SW 1271 (cell line): ENCODE measurements at regions not wholly inside any gene's neighbourhood (a gene's known extent, or its start where the extent isn't known, plus 50 kb on each side); places are given as distances from the start of the nearest gene placed in this dataset.
"Not testable (repeated sequence)": the region's sequence is repeated elsewhere in the genome, so short reads cannot be mapped to it uniquely, and the experiment has no call there.

Experiments
- DNase-seq, 2 experiments: peaks; one replicate each; lab custom pipeline; 2025; lab: John Stamatoyannopoulos, UW

DNA sequence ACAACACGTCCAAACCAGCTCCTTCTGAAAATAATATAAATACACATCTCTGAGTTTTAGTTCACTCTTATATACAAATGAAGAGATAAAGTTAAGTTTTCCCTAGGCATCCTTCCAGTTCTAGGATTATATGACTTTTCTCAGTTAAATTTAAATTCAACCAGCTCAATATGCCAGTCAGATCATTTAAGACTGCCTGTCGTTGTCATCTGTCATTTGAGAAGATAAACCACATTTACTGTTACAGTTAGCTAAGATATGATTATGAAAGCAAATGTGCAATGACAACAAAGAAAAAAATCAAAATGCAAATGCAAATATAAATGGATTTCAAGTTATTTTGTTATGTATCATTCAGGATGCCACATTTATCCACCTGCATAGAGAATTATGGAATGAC, 671.7 kb upstream of the GOT2 start:
- no peak for DNase-seq

DNA sequence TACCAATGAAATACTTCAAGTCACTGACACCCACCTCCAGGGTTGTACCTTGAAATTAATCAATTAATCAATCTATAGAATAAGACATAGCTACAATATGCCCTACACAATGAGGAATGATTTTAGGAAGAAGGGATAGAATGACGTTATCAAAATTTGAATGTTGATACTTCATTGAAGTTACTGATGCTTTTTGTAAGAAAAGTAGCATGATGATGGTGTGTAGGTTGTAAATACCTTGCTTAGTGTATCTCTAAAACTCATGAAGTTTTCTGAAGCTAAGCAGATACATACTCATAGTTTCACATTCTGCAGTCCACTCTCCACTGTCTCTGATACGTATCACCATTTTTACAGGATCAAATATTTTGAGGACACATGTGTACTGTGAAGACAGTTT, 670.4 kb upstream of the GOT2 start:
- DNase-seq: no peak

DNA sequence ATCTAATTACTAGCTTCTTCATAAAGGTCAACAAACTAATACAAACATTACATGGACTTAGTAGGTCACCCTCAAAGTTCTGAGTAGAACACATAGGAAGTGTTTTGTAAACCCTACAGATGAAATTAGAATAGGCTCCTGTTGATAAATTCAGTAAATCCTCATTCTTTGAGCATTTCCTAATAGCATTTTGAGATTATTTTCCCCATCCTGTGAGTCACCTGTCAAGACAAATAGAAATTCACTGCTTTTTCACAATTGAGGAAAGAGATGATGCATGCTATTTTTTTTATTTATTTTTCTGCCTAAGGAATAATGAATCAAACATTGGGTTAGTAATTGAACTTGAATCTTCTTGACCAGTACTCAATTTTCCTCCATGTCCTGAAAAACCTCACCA, 666.7 kb upstream of the GOT2 start:
- DNase-seq: no peak

DNA sequence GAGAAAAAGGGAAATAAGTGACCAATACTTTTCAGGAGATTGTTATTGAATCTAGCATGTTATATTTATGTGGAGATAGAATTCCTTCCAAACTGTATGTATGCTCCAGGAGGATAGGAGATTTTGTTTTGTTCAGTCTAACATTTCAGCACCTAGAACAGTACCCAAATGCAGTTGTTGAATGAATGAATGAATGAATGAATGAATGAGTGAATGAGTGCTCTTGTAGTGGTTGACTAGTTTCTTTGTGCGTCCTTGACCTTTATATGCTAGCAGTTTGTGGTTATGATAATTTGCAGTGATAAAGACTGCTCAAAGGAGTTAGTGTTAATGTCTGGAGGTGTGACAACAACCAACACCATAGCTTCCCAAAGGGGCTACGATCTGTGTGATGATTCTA, 663.5 kb upstream of the GOT2 start:
- no peak for DNase-seq

DNA sequence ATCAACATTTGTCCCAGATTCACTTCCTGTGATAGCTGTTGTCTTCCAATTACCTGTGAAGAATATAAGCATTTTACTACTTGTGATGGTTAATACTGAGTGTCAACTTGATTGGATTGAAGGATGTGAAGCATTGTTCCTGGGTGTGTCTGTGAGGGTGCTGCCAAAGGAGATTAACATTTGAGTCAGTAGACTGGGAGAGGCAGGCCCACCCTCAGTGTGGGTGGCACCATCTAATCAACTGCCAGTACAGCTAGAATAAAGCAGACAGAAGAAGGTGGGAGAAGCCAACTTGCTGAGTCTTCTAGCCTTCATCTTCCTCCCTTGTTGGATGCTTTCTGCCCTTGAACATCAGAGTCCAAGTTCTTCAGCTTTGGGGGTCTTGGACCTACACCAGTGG, 660.4 kb upstream of the GOT2 start:
- DNase-seq: no peak

DNA sequence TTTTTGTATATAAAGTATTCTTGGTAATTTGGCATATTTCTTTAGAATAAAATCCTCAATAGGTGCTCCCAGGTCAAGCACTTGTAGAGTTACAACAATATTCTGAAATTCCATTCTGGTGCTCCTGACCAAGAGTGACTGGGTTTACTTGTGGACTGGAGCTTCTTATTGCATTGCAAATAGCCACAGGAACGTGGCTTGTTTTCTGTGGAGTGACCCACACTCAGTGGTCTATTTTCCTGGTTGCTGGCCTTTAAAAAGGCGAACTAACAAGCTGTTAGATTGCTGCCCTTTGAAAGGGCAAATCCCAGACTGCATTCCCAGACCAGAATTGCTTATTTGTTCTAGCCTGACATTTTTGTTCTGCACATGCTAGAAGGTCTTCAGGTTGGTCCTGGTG, 658.8 kb upstream of the GOT2 start:
- DNase-seq: no peak

DNA sequence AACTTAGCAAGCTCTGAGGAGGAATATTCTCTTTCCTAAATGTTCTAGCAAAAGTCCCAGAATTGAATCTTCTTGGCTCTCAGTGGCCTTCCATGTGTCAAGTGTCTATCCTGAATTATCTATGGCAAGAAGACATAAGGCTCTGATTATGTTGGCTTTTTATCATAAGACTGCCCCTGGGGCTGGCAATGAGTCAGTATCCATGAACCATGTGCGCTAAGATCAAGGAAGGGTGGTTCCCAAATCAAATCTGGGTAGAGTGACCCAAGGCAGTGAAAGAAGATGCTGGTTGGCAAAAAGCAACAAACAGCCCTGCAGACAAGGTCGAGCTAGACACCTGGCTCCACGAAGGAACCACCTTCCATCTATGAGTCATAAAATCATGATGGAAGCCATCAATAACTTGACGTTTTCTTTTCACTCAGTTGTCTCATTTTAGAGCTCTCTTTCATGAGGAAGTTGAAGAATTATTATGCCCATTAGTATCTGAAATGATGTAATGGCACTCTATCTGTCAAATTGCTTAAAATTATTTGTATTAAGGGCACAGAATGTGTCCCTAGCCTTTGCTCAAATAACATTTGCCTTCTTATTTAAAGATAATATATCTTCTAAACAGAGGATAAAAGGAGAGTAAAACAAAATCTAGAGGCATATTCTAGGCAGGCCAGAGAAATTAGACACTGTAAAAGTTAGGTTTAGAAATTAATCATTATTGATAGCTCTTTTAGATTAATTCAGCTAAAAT, 657.7 kb upstream of the GOT2 start:
- no peak for DNase-seq

DNA sequence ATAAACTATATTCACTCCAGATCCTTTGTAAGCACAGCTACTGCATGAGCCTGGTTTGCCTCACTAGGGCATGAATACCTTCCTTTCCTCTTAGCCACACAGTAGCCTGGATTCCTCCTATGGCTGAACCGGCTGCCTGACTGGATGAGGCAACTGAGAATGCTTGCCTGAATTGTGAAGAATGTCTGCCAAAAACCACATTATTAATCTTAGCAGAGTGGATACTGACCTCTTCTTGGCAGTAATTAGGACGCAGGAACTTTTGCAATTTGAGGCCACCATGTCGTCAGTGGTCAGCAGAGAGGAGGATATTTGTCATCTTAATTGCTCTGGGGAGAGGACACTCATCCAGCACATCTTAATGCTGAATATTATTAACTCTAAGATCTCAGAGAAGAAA, 651.8 kb upstream of the GOT2 start:
- DNase-seq: no peak

DNA sequence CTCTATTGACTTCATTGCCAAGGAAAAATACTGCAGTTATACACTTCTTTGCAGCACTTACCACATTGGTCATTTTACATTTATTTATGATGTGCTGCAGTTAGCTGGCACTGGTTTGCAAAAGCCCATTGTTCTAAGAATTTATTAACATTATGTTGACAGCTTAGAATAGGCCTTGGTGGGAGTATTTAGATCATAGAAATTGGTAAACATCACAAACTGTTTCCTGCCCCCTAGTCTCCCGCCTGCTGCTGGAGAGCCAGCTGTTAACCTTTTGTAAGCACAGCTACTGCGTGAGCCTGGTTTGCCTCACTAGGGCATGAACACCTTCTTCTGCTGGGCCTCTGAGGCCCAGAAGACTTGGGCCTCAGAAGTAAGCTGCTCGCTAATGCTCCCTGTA, 651.4 kb upstream of the GOT2 start:
- DNase-seq: no peak

DNA sequence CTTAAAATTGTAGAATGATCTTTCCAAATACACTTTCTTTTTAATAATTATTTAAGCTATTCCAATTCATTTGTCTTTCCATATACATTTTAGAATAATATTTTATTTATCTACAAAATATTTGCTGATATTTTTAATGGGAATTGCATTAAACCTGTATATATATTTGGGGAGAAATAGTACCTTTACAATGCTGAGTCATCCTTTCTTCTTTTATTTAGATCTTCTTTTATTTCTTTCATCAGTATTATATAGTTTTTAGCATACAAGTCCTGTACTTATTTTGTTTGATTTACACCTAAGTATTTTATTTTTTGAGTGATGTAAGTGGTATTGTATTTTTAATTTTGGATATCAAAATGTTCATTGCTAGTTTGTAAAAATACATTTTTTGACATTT, 639.5 kb upstream of the GOT2 start:
- no peak for DNase-seq

DNA sequence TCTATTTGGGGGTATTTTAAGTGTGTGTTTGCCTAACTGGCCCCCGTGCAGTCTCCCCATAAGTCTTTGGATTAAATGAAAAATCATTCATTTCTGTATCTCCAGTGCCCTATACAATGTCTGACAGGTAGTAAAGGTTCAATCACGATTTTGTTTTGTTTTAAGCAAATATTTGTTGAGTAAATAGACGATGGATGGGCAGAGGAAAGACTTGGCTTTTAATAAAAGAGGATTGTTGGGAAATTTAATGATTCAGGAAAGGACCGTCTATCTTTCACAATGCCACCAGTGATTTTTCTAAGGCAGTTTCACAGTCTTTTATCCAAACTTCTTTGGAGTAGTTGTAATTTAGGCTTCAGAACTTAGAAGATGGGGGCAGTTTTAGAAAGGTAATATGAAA, 636.6 kb upstream of the GOT2 start:
- DNase-seq: no peak

DNA sequence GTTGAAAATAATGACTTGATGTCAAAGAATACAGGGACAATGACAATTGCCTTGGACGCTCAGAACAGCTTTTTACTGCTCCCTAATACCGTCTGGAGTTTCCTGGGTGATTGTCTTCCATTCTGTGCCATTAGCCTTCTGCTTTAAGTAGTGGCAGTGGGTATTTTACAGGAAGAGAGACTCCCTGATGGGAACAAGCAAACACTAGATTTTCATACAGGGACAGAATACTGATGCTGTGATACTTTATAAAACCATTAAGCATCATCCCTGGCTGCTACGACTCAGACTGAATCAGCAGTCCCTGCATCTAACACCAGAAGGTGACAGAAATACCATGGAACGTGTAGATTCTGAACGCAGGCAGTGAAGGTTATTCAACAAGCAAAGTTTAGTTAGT, 635.4 kb upstream of the GOT2 start:
- no peak for DNase-seq

DNA sequence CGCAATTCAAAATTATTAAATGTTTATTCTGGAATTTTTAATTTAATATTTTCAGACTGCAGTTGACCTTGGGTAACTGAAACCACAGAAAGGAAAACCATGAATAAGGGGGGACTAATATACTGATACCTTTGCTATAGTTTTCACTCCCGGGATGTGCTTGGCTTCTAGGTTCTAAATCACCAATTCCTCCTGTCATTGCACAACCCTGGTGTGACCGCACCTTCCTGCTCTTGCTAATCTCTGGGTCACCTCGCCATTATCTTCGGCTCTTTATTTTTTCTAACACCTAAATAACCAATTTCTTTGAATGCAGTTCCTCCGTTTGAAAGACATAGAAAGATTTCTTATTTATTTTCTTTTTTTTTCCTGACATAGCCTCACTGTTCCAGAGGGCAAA, 634.5 kb upstream of the GOT2 start:
- DNase-seq: no peak

DNA sequence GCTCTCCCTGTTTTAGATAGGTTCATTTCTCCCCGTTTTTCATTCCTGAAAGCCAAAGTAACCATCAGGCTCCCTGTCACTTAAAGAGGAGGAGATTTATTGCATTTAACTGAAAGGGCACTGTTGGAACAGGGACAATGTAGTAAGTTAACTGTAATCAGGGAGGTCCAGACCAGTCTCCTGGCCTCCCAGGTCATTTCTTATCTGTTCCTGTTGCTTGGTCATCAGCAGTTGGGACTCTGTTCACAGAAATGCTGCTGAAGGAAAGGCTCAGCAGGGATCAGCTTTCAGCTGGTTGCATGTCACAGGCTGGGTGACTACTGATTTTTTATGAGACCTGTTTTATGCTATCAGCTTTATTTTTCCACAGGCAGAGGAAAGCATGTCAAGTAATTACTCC, 622.6 kb upstream of the GOT2 start:
- DNase-seq: no peak

DNA sequence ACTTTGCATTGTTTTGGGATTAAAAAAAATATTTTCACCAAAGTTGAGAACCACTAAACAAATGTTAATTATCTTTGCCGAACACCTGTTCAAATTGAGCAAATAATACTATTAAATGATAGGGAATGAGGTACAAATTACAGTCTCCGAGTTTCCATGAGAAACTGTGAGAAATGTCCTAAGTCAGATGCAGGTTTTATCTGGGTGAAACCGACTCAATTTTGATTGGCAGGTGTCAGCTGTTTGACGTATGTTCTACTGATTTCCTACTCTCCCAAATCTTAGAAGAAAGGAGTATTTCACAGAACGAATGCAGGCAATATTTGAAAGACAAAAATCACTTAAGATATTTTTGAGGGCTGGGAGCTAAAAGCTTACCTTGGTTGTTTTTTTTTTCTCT, 622.0 kb upstream of the GOT2 start:
- no peak for DNase-seq

DNA sequence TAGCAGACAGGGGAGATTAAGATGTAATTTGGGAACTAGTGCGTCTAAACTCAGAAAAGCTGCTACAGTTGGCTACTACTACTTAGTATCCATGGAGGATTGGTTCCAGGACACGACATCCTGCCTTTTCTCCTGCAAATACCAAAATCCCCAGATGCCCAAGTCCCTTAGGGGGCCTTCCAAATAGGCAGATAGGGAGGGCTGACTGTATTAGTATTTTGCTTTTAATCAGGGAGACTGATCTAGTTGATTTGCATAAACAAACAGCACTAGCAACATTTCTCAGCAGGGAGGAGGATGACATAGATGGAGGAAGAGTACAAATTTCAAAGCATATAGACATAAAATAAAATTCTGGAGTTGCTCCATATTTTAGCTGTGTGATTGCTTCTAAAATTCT, 621.6 kb upstream of the GOT2 start:
- DNase-seq: no peak

DNA sequence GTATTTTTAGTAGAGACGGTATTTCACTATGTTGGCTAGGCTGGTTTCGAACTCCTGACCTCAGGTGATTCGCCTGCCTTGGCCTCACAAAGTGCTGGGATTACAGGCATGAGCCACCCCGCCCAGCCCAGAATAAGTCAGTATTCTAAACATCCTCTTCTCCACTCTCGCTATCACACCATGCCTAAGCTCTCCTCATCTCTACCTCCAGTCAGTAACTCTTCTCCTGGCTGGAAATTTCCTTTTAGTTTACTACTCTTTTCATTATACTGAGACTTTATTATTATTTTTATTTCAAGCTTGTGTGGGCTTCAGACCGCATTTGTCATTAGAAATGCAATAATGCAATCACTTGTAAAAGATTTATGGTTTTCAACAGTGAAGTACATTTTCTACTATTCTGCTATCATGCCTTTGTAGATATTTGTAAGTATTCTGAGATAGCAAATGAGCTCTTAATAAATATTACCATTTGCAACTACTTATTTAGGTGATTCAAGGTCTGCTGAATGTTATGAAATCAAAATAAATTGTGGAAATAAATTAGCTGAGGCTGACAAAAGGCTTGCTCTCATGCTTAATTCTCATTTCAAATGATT, 617.3 kb upstream of the GOT2 start:
- no peak for DNase-seq

DNA sequence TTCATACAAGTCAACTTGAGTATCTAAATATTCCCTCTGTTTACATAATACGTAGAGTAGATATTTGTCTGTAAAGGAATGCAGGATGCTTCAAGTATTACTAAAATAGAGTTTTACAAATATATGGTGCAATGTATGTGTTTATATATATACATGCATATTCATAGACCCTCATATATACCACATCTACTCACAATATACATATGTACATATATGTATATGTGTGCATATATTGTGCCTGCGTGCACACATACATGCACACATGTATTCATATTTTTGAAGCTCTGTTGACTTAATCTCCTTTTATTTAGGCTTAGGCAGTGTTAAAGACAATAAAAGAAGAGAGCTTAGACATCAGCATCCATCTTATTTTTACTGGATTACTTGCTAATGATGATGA, 616.6 kb upstream of the GOT2 start:
- no peak for DNase-seq

DNA sequence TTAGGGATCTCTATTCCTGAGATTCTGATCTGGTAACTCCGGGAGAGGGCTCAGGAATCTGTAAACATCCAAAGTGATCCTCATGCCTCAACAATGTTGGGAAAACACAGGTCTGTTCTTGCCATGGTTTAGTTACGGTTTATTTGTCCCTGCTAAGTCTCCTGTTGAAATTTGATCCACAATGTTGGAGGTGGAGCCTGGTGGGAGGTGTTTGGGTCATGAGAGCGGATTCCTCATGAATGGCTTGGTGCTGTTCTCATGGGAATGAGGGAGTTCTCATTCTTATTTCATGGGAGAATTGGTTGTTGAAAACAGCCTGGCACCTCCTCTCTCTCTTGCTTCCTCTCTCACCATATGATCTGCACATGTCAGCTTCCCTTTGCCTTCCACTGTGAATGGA, 608.6 kb upstream of the GOT2 start:
- no peak for DNase-seq

DNA sequence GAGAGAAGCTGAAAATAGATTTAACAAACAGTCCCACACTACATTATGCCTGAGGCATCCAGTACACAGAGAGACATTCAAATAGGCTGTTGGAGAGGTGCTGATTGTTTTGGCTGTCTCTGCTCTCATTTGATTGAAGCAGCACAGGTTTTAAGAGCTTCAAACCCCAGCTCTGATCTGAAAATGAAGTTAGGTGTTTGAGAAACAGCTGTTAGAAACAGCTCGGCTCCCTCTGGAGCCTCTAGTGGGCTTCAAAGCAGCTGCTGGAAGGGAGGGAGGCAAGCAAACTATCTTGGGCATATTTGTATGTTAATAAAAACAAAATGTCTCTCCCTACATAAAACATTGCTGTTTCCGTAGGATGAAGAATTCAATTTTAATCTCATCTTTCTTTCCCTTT, 607.3 kb upstream of the GOT2 start:
- no peak for DNase-seq

DNA sequence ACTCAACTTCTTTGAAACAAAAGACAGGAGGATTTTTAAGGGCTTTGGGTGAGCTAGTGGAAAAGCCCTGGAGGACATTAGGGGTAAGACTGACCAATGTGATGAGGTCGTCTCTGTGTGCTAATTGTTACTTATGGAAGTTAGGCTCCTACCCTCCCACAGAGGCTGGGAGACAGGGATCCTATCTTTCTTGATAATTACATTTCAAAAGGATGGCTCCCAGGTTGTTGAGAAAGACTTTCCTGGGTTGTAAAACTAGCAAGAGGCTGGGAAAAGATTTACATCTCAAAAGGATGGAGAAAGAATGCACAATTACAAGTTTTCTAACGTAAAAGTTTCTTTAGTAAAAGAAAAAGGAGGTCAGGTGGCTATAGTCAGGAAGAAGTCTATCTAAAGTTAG, 605.8 kb upstream of the GOT2 start:
- no peak for DNase-seq

DNA sequence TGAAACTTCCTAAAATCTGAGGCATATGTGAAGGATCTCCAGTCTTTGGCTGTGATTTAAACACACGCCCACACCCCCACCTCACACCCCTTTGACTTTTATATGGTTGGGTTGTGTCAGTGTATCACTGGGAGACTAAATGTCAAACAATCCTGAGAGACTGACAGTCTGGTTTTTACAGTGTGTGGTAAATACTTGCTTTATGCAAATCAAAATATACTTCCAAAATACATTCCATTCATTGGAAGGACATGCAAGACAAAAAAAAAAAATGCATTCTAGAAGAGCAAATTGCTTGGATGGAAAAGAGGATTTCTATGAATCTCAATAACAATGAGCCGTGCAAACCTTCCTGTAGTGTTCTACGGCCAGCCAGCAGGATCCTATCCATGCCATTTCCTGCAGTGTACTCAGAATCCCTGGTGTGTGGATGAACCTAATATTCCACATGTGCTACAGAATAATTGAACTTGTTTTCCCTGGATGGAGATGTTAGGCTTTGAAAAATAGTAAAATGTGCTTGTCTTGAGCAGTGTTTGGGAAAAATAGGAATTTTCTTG, 602.1 kb upstream of the GOT2 start:
- no peak for DNase-seq

DNA sequence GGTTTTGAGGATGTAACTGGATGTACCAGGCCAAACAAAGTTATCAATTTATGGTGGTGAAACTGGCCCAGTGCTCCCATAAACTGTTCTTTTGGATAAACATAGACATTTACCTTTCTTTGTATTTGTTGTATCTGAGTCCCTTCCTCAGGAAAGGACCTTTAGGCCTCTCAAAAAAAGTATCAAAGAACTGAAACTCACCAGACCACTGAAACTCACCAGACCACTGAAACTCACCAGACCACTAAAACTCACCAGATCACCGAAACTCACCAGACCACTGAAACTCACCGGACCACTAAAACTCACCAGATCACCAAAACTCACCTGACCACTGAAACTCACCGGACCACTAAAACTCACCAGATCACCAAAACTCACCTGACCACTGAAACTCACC, 597.6 kb upstream of the GOT2 start:
- not testable (repeated sequence) for DNase-seq
